COLO668 (cell line): ENCODE measurements at regions not wholly inside any gene's neighbourhood (a gene's known extent, or its start where the extent isn't known, plus 50 kb on each side); places are given as distances from the start of the nearest gene placed in this dataset.

Source experiments
- DNase-seq: peaks from one replicate; lab custom pipeline; 2025; ENCODE audit not compliant: unreplicated experiment; lab: John Stamatoyannopoulos, UW

DNA sequence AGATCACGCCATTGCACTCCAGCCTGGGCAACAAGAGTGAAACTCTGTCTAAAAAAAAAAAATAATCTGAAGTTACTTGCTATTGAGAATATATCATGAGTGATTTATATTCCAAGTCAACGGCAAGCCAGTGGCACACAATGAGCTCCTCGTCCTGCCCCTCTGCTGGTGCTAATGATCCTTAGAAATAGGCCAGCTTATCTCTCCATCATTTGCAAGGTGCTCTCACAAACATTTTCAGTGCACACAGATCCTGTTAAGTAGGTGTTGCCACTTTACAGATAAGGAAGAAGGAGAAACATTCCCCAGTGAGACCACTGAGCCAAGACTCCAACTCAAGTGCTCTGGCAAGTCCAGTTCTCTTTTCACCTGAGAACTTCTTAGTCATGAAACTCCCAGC is 91.3 kb upstream of the GPR45 start:
- DNase-seq = no peak

GRCh38 chr2:105154119-105154818 is 87.3 kb upstream of the GPR45 start:
- no peak for DNase-seq

DNA sequence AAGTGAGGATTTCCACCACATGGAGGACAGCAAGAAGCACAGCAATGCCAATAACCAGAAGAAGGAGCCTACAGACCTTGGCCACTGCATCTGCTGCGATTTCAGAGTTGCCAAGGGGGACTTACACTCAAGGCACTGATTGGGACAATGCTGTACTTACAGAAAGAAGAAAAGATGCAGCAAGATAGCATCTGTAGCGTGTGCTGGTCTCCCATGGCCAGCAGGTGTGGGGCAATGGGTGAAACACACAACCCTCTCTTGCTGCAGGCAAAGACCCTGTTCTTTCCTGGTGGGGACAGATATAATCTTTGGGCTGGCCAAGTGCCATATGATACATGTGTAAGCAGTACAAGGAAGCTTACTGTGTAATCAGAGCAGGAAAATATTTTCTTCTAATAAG is 85.4 kb upstream of the GPR45 start:
- DNase-seq = no peak

DNA sequence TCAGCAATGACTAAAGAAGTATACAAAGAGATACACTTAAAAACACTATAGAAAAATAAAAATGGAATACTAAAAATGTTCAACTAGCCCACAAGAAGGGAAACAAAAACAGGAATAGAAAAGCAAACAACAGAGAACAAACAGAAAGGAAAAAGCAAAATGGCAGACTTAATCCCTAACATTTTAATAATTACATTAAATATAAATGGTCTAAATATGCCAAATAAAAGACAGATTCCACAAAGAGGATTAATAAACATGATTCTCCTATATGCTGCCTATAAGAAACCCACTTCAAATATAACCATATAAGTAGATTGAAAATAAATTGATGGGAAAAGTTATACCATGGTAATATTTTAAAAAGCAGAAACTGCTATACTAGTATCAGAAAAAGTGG is 83.5 kb upstream of the GPR45 start:
- DNase-seq = no peak

- no peak for DNase-seq
Measured at GRCh38 chr2:105166688-105167087, 74.9 kb upstream of the GPR45 start.

- no peak for DNase-seq
Measured at GRCh38 chr2:105168543-105168942, 73.0 kb upstream of the GPR45 start.

GRCh38 chr2:105175231-105175630 is 66.3 kb upstream of the GPR45 start:
- DNase-seq = no peak

- peak; percentile 31 for DNase-seq
Measured at GRCh38 chr2:105176429-105176828, 65.1 kb upstream of the GPR45 start.

DNA sequence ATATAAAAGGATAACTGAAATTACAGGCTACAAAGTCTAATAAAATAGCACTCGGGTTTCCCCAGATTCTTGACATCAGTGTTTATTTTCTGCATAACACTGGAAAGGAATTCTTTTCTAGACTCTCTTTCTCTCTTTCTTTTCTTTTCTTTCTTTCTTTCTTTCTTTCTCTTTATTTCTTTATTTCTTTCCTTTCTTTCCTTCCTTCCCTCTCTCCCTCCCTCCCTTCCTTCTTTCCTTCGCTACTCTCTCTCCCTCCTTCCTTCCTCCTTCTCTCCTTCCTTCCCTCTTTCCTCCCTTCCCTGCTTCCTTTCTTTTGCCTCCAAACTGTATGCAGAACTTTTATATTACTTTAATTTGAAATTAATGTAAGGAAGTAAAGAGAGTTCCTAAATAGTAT is 64.5 kb upstream of the GPR45 start:
- DNase-seq = no peak

- no peak for DNase-seq
Measured at GRCh38 chr2:105177536-105178254, 63.8 kb upstream of the GPR45 start.

DNA sequence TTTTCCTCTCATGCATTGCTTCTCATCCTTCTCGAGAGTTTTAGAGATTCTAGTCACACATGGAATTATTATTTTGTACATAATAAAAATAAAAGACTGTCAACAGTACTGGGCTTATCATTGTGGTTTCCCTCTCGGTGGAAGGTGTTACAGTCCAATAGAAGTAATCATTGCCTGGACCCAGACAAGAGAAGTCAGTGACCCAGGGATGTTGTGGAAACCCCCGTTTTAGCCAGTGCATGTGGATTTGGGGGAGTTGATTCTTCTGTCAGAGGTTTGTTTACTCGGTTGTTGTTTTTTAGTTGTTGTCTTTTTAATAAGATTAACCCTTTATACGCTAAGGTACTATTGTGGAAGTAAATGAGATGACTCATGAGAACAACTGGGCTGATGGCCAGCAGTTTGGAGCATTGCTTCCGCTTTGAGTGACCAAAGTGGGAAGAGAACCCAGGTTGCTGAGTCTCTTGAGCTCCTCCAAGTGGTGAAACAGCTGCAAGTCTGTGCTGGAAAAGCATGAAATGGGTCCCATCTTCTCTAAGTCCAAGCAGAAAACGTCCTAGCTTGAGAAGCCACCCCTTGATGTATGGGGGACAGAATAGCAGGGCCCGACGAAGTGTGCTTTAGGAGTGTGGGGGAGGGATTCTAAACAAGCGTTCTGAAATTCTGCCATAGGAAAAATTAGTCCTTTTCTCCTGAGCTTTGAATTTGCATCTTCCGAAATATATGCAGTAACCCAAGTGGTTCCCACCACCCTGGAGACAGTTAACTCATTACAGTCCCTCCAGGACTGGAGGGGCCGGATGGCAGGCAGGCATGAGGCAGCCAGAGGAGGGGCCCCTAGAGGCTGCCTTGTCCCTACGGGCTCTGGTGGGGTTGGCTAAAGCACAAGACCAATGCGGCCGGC is 61.8 kb upstream of the GPR45 start:
- peak; percentile 9 for DNase-seq

DNA sequence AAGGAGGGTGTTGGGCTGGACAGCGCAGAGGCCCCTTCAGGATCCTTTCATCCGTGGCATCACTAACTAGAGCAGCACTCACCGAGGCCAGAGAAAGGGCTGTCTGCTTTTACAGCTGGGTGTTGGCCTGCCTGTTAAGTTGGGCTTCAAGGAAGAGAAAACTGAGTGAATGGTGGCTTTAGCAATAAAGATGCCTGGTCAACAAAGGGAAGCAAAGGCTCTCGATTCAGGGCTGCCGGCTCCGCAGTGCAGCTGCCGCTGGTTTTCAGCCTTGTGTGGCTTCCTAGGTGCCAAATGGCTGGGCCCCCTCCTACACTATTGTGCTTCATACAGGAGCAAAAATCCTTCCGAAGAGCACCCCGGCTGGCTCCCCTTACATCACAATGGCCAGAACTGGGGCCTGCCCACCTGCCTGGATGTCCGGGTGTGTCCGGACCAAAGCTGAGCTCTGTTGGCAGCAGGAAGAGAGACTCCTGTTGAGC is 61.0 kb upstream of the GPR45 start:
- DNase-seq = no peak

DNA sequence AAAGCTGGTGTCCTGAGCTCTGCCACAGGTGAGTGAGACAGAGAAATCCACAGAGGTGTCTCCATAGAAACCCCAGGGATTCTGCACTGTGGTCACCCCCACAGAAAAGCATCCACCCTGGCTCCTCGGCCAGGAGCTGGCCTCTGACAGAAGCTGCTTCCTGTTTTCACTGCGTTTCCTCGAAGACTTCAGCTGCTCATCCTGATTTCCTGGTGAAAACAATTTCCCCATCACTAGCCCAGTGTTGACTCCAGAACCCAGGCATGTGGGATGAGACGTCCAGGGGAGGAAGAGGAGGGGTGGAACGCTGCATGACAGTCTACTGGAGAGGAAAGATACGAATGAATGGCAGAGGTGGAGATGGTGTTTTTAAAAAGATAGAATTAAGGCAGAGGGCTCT is 60.3 kb upstream of the GPR45 start:
- DNase-seq = no peak

DNA sequence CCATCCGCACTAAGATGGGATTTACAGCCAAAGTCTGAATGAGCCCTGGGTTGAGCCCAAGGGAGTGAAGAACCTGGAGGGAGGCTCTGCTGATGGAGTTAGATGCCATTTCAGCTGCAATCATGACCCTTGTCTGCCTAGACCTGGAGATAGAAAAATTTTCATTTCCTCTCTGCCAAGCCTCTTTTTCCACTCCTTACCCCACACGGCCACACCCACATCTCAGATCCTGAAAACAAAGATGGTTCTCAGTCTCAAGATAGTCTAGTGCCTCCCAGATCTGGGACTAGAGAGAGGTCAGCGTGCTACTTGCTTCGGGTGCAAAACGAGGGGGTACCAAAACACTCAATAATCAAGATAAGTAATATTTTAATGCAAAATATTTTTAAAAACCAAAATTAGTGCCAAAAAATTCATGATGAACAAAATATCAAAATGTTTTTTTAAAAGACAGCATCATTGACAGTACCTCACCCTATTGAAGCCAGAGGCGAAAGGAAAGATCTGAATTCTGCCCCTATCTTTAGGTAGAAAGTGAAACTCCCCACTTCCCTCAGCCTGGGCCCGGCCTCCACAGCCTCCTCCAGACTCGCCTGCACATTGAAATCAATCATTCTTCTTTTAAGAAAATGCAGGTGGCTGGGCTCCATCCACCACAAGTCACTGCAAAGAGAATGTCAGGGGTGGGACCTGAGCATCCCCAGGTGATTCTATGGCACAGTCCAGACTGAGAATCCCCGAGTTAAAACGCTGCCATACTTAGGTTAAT is 57.8 kb upstream of the GPR45 start:
- no peak for DNase-seq

GRCh38 chr2:105184420-105184819 is 57.1 kb upstream of the GPR45 start:
- DNase-seq = peak; percentile 65

DNA sequence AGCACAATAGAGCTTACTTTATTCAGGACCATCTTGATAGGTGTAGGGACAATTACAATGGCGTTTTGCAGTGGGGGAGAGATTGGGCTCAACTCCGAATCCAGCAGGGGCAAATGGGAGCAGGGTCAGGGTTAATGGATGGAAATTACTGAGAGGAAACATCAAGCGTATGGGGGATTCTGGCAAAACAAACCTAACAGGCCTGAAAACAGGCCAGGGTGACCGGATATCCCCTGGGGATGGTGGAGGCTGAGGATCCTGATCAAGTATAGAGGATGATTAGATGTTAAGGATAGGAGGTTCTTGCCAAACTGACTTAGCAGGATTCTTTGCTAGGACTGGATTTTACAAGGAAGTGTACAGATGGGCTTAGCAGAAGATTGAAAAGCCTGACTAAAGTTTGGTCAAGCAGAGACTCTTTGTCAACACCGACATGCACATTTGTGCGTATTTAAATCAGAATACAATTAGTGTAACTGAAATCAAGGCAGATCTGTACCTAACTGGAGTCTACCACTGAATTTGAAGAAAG is 54.5 kb upstream of the GPR45 start:
- DNase-seq = no peak

- DNase-seq = no peak
Measured at GRCh38 chr2:105187531-105187930, 54.0 kb upstream of the GPR45 start.

DNA sequence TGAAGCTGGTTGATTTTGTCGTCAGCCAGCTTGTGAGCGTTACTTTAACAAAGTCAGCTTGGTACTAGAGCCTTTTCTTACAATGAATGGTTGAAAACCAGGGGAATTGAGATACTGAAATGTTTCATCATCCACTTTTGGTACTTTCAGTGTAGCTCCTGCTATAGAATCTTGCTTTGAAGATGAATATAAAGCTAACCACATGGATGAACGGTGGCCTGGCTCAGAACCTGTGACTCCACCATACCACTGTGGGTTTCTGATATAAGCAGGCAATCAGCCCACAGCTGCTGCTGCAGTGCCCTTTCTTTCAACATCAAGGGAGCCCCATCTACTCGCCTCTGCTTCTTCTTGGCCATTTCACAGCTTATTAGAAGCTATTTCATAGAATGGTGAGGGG is 53.2 kb upstream of the GPR45 start:
- DNase-seq = no peak
